GM12873 (cell line): ENCODE measurements at regions not wholly inside any gene's neighbourhood (a gene's known extent, or its start where the extent isn't known, plus 50 kb on each side); places are given as distances from the start of the nearest gene placed in this dataset.

Experiments
- TF ChIP-seq, protein P1 (sequence below): IDR thresholded peaks from 2 replicates; pipeline ENCODE4 v1.5.1; 2012; ENCODE audit warnings: low read depth, mild to moderate bottlenecking, moderate library complexity, low read length, control low read depth; ENCODE audit not compliant: insufficient read depth; ENCODE audit errors: missing control alignments

DNA sequence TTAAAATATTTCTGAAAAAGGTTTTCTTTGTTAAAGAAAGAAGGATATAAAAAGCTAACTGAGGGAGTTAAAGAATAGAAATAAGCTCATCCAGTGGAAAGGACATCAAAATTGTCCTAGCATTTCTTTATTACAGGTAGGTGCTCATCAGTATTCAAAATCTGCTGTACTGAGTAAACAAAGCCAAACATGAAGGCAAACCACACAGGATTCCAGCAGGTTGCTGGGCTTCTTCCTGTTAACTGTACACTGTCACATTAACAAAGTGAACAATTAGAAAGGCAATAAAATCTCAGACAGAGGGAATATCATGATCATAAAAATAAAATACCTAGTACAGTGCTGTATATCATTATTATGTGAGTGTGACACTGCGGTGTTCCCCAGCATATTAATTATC lies 1541.0 kb downstream of the SLITRK5 start:
- TF ChIP-seq, protein P1, sequence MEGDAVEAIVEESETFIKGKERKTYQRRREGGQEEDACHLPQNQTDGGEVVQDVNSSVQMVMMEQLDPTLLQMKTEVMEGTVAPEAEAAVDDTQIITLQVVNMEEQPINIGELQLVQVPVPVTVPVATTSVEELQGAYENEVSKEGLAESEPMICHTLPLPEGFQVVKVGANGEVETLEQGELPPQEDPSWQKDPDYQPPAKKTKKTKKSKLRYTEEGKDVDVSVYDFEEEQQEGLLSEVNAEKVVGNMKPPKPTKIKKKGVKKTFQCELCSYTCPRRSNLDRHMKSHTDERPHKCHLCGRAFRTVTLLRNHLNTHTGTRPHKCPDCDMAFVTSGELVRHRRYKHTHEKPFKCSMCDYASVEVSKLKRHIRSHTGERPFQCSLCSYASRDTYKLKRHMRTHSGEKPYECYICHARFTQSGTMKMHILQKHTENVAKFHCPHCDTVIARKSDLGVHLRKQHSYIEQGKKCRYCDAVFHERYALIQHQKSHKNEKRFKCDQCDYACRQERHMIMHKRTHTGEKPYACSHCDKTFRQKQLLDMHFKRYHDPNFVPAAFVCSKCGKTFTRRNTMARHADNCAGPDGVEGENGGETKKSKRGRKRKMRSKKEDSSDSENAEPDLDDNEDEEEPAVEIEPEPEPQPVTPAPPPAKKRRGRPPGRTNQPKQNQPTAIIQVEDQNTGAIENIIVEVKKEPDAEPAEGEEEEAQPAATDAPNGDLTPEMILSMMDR: no peak

DNA sequence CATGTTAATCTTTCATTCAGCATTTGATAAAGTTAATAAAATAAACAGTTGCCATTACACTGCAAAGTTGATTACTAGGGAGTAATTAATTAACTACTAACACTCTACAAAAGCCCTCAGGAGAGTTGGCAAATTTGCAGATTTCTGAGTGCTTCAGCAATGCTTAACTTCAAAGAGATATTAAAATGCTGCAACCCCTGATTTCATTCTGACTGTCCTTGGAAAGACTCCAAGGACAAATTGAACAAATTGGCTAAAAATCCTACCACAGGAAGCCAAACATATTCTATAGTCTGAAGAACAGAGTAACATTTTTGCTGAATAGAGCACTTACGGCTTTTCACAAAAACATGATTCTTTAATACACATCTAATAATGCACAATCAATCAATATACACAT lies 1543.0 kb downstream of the SLITRK5 start:
- TF ChIP-seq, protein P1: no peak

DNA sequence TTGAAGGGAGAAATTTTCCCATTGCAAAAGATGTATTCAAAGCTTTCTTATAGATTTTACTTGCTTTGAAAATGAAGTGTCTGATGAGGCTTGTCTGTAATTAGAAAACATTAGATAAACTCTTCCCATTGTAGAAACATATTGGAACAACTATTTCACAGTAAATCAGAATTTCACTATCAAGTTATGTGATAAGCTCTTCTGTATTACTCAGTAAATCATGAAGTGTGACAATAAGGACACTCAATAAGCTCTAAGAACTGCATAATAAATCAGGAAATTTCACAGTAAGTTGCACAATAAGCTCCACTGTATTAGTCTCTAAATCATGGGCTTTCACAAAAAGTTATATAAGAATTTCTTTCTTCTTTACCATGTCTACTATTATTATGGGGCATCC lies 1546.6 kb downstream of the SLITRK5 start:
- TF ChIP-seq, protein P1: no peak

DNA sequence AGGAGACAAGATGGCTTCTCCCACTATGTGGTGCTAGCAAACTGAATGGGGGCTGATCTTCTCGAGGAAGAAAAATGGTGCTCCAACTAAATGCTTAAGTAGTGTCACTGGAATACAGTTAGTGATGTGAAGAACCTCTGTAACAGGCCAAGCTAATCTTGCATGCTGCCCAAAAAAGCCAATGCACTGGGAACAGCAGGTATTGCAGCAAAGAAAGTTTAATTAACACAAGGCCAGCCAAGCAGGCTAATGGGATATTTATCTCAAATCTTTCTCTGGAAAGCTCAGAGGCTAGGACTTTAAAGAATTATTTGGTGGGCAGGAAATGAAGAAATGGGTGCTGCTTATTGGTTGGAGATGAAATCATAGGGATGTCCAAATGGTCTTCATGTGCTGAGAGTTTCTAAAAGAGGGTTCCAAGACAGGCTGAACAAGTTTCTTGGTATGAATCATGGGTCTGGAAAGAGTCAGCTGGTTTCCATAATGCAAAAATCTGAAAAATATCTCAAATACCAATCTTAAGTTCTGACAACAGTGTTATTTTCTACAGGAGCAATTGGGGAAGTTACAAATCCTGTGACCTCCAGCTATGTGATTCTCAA lies 1550.5 kb downstream of the SLITRK5 start:
- TF ChIP-seq, protein P1: no peak

DNA sequence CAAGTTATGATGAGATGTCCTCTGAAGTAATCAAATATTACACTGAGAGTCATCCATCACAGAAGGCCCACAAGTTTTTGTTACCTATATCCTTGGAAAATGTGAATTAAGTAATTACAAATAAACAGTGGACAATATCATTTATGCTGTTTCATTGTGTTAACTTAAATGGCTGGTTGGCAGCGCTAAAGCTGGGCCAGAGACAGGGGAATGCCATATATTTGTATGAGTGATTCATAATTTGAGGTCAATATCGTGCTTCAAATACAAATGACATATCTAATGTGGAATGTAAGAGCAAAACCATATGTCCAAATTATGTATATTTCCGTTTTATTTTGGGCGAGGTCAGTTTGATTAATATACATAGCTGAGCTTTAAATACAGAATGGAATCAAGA lies 1556.2 kb downstream of the SLITRK5 start:
- TF ChIP-seq, protein P1: no peak

DNA sequence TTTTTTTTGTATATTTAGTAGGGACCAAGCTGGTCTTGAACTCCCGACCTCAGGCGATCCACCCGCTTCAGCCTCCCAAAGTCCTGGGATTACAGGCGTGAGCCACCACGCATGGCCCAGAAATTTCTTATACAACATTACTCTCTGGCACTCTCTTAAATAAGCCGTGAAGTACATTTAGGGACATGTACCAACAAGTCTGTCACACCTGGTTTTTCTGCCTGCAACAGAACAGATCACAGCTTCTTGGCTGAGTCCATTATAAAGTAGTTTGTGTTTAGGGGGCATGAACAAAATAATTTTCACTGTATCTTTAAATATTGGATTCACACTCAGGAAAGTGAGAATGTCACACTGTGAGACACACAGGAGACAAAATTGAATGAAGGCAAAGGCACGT lies 1567.3 kb downstream of the SLITRK5 start:
- TF ChIP-seq, protein P1: no peak

DNA sequence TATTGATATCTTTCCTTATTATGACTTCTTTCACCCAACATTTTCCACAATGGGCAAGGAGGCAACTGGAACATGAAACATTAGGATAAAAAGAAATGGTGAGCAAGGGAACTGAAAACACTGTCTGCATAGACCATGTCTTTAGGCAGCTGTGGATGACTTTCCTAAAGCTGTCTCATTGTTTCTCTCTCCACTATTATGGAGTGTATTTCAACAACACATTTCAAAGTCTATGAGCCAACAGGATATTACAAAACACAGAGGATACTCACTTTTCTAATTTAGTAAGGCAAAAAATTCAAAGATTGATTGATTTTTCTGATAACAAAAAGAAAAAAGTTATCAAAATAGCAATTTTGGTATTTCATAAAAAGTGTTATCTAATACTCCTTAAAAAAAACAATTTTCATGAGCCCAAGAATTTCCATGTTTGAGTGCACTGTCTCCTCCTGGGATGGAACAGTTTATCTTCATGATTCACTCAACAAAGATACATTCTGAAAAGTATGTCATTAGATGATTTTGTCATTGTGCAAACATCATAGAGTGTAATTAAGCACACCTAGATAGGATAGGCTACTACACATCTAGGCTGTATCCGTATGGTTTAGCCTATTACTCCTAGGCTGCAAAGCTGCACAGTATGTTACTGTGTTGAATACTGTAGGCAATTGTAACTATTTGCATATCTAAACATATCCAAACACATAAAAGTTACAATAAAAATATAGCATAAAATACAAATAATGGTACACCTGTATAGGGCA lies 1568.4 kb downstream of the SLITRK5 start:
- TF ChIP-seq, protein P1: no peak
